B cell (primary cell): ENCODE measurements at regions not wholly inside any gene's neighbourhood (a gene's known extent, or its start where the extent isn't known, plus 50 kb on each side); places are given as distances from the start of the nearest gene placed in this dataset.

Source experiments
- ATAC-seq: fragments of 200-7000 bp; cut with Tn5 transposase; one replicate; pipeline ENCODE4 v1.10.0; 2021; ENCODE audit warnings: low read depth, mild to moderate bottlenecking, moderate number of reproducible peaks, moderate library complexity
- CTCF ChIA-PET: fragments of 350-600 bp; sonication (Branson Sonifier 250); formaldehyde crosslinking; loops from one replicate; lab custom pipeline; 2021; ENCODE audit warnings: antibody characterized with exemption, inconsistent platforms; lab: Charles Lee
- POLR2A ChIA-PET: fragments of 350-600 bp; sonication (Branson Sonifier 250); formaldehyde crosslinking; loops from one replicate; lab custom pipeline; 2021; ENCODE audit warnings: antibody characterized with exemption; lab: Charles Lee
- DNase-seq: peaks from one replicate; pipeline ENCODE4 v3.0.0; 2013
- H2AFZ ChIP-seq: 2 replicates; pipeline ENCODE4 v1.6.1; 2012; ENCODE audit warnings: mild to moderate bottlenecking, low read depth, low read length; ENCODE audit not compliant: insufficient read depth, poor library complexity, severe bottlenecking
- H3K27ac ChIP-seq, 2 donors: 1 replicate in 1 of 2; 2 replicates in 1 of 2; pipeline ENCODE4 v1.5.1; 2012 to 2013; ENCODE audit warnings: low read length in 2 of 2, mild to moderate bottlenecking in 2 of 2, moderate library complexity in 1 of 2
- H3K27me3 ChIP-seq, 4 experiments: fragments of 200-600 bp in 1 of 4; sonication (generic) in 1 of 4; replicated peaks in 1 of 4; 1 replicate in 2 of 4; 2 replicates in 2 of 4; pipeline versions ENCODE4 v1.6.1 to v1.7.0; 2013 to 2016; ENCODE audit warnings: low read length in 3 of 4, mild to moderate bottlenecking in 2 of 4, mixed read lengths in 1 of 4, moderate library complexity in 1 of 4; ENCODE audit not compliant: insufficient read depth in 4 of 4, control insufficient read depth in 3 of 4; ENCODE audit errors: control extremely low read depth in 1 of 4
- H3K36me3 ChIP-seq, 2 experiments: replicated peaks in 1 of 2; 1 replicate in 1 of 2; 2 replicates in 1 of 2; pipeline versions ENCODE4 v1.6.1 to v1.7.1; 2013; ENCODE audit warnings: low read length in 1 of 2; ENCODE audit not compliant: insufficient read depth in 2 of 2, control insufficient read depth in 1 of 2; ENCODE audit errors: control extremely low read depth in 1 of 2, extremely low read depth in 1 of 2
- H3K4me1 ChIP-seq, 2 donors: fragments of 200-600 bp in 1 of 2; sonication (generic) in 1 of 2; 1 replicate in 1 of 2; 2 replicates in 1 of 2; pipeline versions ENCODE4 v1.5.1 to v1.6.1; 2013 to 2017; ENCODE audit warnings: low read length in 2 of 2; ENCODE audit not compliant: control insufficient read depth in 2 of 2, insufficient read depth in 2 of 2
- H3K4me2 ChIP-seq: replicated peaks from 2 replicates; pipeline ENCODE3; 2012; ENCODE audit warnings: mild to moderate bottlenecking, low read depth, low read length; ENCODE audit not compliant: poor library complexity, severe bottlenecking
- H3K4me3 ChIP-seq, 5 experiments: fragments of 200-600 bp in 1 of 5; sonication (generic) in 1 of 5; 1 replicate in 3 of 5; 2 replicates in 2 of 5; pipeline versions ENCODE4 v1.5.1 to v1.7.0; 2011 to 2016; ENCODE audit warnings: low read length in 4 of 5, mild to moderate bottlenecking in 4 of 5, low read depth in 2 of 5, control low read depth in 1 of 5, moderate library complexity in 1 of 5; ENCODE audit not compliant: insufficient read depth in 1 of 5; ENCODE audit errors: control extremely low read depth in 1 of 5, extremely low read depth in 1 of 5
- H3K79me2 ChIP-seq: fragments of 200-600 bp; sonication (generic); one replicate; pipeline ENCODE4 v1.6.0; 2016; ENCODE audit warnings: low read length; ENCODE audit not compliant: control insufficient read depth, insufficient read depth
- H3K9ac ChIP-seq: fragments of 200-600 bp; sonication (generic); 2 replicates; pipeline ENCODE4 v1.6.1; 2017; ENCODE audit warnings: mild to moderate bottlenecking, low read length, moderate library complexity
- H3K9me3 ChIP-seq, 3 donors: one replicate each; pipeline versions ENCODE4 v1.6.1 to v1.7.1; 2013; ENCODE audit warnings: low read length in 2 of 3; ENCODE audit not compliant: control insufficient read depth in 2 of 3, insufficient read depth in 1 of 3; ENCODE audit errors: control extremely low read depth in 1 of 3
- H4K20me1 ChIP-seq: 2 replicates; pipeline ENCODE4 v1.6.0; 2012; ENCODE audit warnings: mild to moderate bottlenecking, low read length; ENCODE audit not compliant: insufficient read depth, control insufficient read depth, poor library complexity, severe bottlenecking
- H3K27ac Mint-ChIP-seq: one replicate; pipeline ENCODE4 v1.8.0; 2021; ENCODE audit warnings: mixed read lengths
- H3K27me3 Mint-ChIP-seq: one replicate; pipeline ENCODE4 v1.8.0; 2021; ENCODE audit warnings: mixed read lengths
- H3K4me1 Mint-ChIP-seq: one replicate; pipeline ENCODE4 v1.8.0; 2021; ENCODE audit warnings: mixed read lengths
- H3K4me3 Mint-ChIP-seq: one replicate; pipeline ENCODE4 v1.8.0; 2021; ENCODE audit warnings: mixed read lengths
- H3K9me3 Mint-ChIP-seq: one replicate; pipeline ENCODE4 v1.8.0; 2022; ENCODE audit warnings: mixed read lengths; ENCODE audit not compliant: insufficient read depth
- EZH2 ChIP-seq: IDR thresholded peaks from 2 replicates; pipeline ENCODE4 v1.6.1; 2012; ENCODE audit warnings: borderline replicate concordance, low read depth, mild to moderate bottlenecking, moderate library complexity, low read length; ENCODE audit not compliant: insufficient read depth, poor library complexity, severe bottlenecking
- WGBS: methylation state at CpG from one replicate; pipeline ENCODE4 v1.1.5; 2013; ENCODE audit warnings: missing lambda C conversion rate; ENCODE audit not compliant: insufficient coverage; 5-methylcytosine and 5-hydroxymethylcytosine counted together
- intact Hi-C: fragments of 100-400 bp; cut with micrococcal nuclease; formaldehyde crosslinking; loops from one replicate; pipeline ENCODE4 v1.10.0; 2022
- TF ChIP-seq, protein P1 (sequence below): fragments of 200-600 bp; IDR thresholded peaks from one replicate; pipeline ENCODE4 v1.8.0; 2022; ENCODE audit warnings: antibody characterized with exemption, mild to moderate bottlenecking

GRCh38 chr16:6629110-6629509 lies 703.5 kb upstream of the RBFOX1 start:
- TF ChIP-seq, protein P1, sequence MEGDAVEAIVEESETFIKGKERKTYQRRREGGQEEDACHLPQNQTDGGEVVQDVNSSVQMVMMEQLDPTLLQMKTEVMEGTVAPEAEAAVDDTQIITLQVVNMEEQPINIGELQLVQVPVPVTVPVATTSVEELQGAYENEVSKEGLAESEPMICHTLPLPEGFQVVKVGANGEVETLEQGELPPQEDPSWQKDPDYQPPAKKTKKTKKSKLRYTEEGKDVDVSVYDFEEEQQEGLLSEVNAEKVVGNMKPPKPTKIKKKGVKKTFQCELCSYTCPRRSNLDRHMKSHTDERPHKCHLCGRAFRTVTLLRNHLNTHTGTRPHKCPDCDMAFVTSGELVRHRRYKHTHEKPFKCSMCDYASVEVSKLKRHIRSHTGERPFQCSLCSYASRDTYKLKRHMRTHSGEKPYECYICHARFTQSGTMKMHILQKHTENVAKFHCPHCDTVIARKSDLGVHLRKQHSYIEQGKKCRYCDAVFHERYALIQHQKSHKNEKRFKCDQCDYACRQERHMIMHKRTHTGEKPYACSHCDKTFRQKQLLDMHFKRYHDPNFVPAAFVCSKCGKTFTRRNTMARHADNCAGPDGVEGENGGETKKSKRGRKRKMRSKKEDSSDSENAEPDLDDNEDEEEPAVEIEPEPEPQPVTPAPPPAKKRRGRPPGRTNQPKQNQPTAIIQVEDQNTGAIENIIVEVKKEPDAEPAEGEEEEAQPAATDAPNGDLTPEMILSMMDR, result no peak
- no peak for TF ChIP-seq EZH2
- H3K4me3 Mint-ChIP-seq, result no peak overlapping the region
- no peak for DNase-seq
- intact Hi-C loops, result no loop called here
- Histone ChIP-seq H3K9me3 (peaks cover 0 to 3% (median 2%) of the 10 kb centered on the region in 3 donors), H3K9ac (no peak overlapping the region), H3K79me2 (no peaks in the 10 kb centered on the region), H2AFZ (no peak overlapping the region), H3K4me1 (no peaks in the 10 kb centered on the region), H3K27me3 (no peaks in the 10 kb centered on the region), H3K4me2 (no peak overlapping the region), H4K20me1 (no peaks in the 10 kb centered on the region), H3K4me3 (no peak overlapping the region), H3K36me3 (no peaks in the 10 kb centered on the region), H3K27ac (no peak overlapping the region)
- ChIA-PET POLR2A (no interaction called here), CTCF (no interaction called here)
- no peaks in the 10 kb centered on the region for H3K27me3 Mint-ChIP-seq
- no peak for ATAC-seq
- H3K27ac Mint-ChIP-seq, result no peak overlapping the region
- no peaks in the 10 kb centered on the region for H3K9me3 Mint-ChIP-seq
- H3K4me1 Mint-ChIP-seq, result no peaks in the 10 kb centered on the region
- WGBS, result no CpG with 5 or more reads among the region's 5 CpGs

DNA sequence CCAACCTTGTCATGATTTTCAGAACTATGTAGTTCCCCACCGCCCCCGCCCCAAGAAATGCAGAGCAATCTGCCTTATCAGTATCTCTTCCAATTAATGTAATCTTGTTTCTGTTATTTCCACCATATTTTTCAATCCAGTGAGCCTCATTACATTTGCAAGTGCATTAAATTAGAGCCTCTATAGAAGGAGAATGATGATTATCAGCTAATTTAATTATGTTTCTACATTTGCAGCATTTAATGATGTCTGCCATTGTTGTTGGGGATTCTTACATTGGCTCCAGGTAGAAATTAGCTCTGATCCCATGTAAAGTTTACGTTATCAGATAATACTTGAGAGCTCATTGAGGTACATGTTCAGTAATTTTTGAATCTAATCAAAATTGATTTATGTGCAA lies 707.0 kb upstream of the RBFOX1 start:
- ChIA-PET CTCF (interaction anchor here (0.8 kb wide), 1 partner anchor 159 kb away, joined by 5 read pairs; no protein-coding TSS in a partner anchor), POLR2A (no interaction called here)
- H3K27me3 ChIP-seq, result no peaks in the 10 kb centered on the region
- H3K36me3 ChIP-seq, result no peaks in the 10 kb centered on the region
- no peaks in the 10 kb centered on the region for H3K27me3 Mint-ChIP-seq
- no peak for ATAC-seq
- no peak overlapping the region for H2AFZ ChIP-seq
- H3K9me3 ChIP-seq, result peaks cover 0 to 3% (median 2%) of the 10 kb centered on the region in 3 donors
- intact Hi-C loops, result no loop called here
- H3K4me1 ChIP-seq, result no peaks in the 10 kb centered on the region
- TF ChIP-seq EZH2, result no peak
- TF ChIP-seq, protein P1, result no peak
- H3K27ac Mint-ChIP-seq, result no peak overlapping the region
- H3K4me3 ChIP-seq, result no peak overlapping the region
- no peak for DNase-seq
- H3K4me2 ChIP-seq, result no peak overlapping the region
- 100% methylated on average over 2 of the region's 3 CpGs for WGBS
- no peaks in the 10 kb centered on the region for H3K4me1 Mint-ChIP-seq
- no peaks in the 10 kb centered on the region for H4K20me1 ChIP-seq
- no peaks in the 10 kb centered on the region for H3K79me2 ChIP-seq
- peaks cover 4% of the 10 kb centered on the region for H3K9me3 Mint-ChIP-seq
- H3K4me3 Mint-ChIP-seq, result no peak overlapping the region
- H3K9ac ChIP-seq, result no peak overlapping the region
- no peak overlapping the region for H3K27ac ChIP-seq
